H9 (cell line): ENCODE measurements at regions not wholly inside any gene's neighbourhood (a gene's known extent, or its start where the extent isn't known, plus 50 kb on each side); places are given as distances from the start of the nearest gene placed in this dataset.

Source experiments
- DNase-seq: peaks from one replicate; pipeline ENCODE4 v3.0.0-alpha.2; 2017
- H2AFZ ChIP-seq: one replicate; pipeline ENCODE4 v1.6.1; 2013; ENCODE audit warnings: mild to moderate bottlenecking, low read length, control low read depth, moderate library complexity
- H2AK5ac ChIP-seq: 2 replicates; pipeline ENCODE4 v1.6.1; 2013; ENCODE audit warnings: low read length, control low read depth, mixed read lengths; ENCODE audit not compliant: insufficient read length
- H2BK120ac ChIP-seq: one replicate; pipeline ENCODE4 v1.6.1; 2013; ENCODE audit warnings: low read depth, mild to moderate bottlenecking, low read length, control low read depth, inconsistent platforms; ENCODE audit not compliant: poor library complexity, severe bottlenecking
- H2BK12ac ChIP-seq: 2 replicates; pipeline ENCODE4 v1.6.1; 2013; ENCODE audit warnings: low read length, control low read depth, mixed read lengths, low read depth; ENCODE audit not compliant: insufficient read length
- H2BK15ac ChIP-seq: 2 replicates; pipeline ENCODE4 v1.6.1; 2013; ENCODE audit warnings: low read depth, low read length, control low read depth
- H2BK20ac ChIP-seq: one replicate; pipeline ENCODE4 v1.6.1; 2013; ENCODE audit warnings: low read depth, mild to moderate bottlenecking, low read length, control low read depth, inconsistent platforms; ENCODE audit not compliant: poor library complexity, severe bottlenecking
- H2BK5ac ChIP-seq: 2 replicates; pipeline ENCODE4 v1.6.1; 2013; ENCODE audit warnings: low read length, control low read depth, mixed read lengths; ENCODE audit not compliant: insufficient read length
- H3K14ac ChIP-seq: 2 replicates; pipeline ENCODE4 v1.6.1; 2013; ENCODE audit warnings: low read length, control low read depth; ENCODE audit not compliant: insufficient read depth
- H3K18ac ChIP-seq: 2 replicates; pipeline ENCODE4 v1.6.1; 2013; ENCODE audit warnings: low read depth, mild to moderate bottlenecking, mixed read lengths, low read length, control low read depth; ENCODE audit not compliant: insufficient read length
- H3K23ac ChIP-seq: 2 replicates; pipeline ENCODE4 v1.6.1; 2013; ENCODE audit warnings: low read length, control low read depth, mixed read lengths, low read depth; ENCODE audit not compliant: insufficient read length
- H3K23me2 ChIP-seq: 2 replicates; pipeline ENCODE4 v1.6.1; 2013; ENCODE audit warnings: low read depth, mild to moderate bottlenecking, mixed read lengths, low read length, control low read depth; ENCODE audit not compliant: insufficient read length, poor library complexity, severe bottlenecking
- H3K27ac ChIP-seq: 2 replicates; pipeline ENCODE4 v1.5.1; 2013; ENCODE audit warnings: low read length, control low read depth, mixed read lengths, low read depth; ENCODE audit not compliant: insufficient read length
- H3K27me3 ChIP-seq: 2 replicates; pipeline ENCODE4 v1.6.1; 2013; ENCODE audit warnings: low read length, control low read depth, inconsistent platforms; ENCODE audit not compliant: insufficient read depth
- H3K4ac ChIP-seq: 2 replicates; pipeline ENCODE4 v1.6.1; 2013; ENCODE audit warnings: low read depth, mild to moderate bottlenecking, control low read depth, inconsistent platforms, low read length, moderate library complexity
- H3K4me1 ChIP-seq: 2 replicates; pipeline ENCODE4 v1.6.1; 2013; ENCODE audit warnings: low read length, control low read depth, inconsistent platforms; ENCODE audit not compliant: insufficient read depth
- H3K4me2 ChIP-seq: 2 replicates; pipeline ENCODE4 v1.6.1; 2013; ENCODE audit warnings: low read length, control low read depth, mixed read lengths; ENCODE audit not compliant: insufficient read length, insufficient read depth
- H3K56ac ChIP-seq: 2 replicates; pipeline ENCODE4 v1.6.1; 2013; ENCODE audit warnings: low read depth, mild to moderate bottlenecking, mixed read lengths, low read length, control low read depth; ENCODE audit not compliant: insufficient read length
- H3K79me1 ChIP-seq: 2 replicates; pipeline ENCODE4 v1.6.1; 2013; ENCODE audit warnings: low read depth, mild to moderate bottlenecking, moderate library complexity, low read length, control low read depth, inconsistent platforms; ENCODE audit not compliant: insufficient read depth, poor library complexity, severe bottlenecking
- H3K79me2 ChIP-seq: 2 replicates; pipeline ENCODE4 v1.6.1; 2013; ENCODE audit warnings: low read length, control low read depth, inconsistent platforms; ENCODE audit not compliant: insufficient read depth
- H3K9ac ChIP-seq: 2 replicates; pipeline ENCODE4 v1.6.1; 2013; ENCODE audit warnings: low read length, control low read depth, mixed read lengths; ENCODE audit not compliant: insufficient read length; ENCODE audit errors: extremely low read depth
- H3K9me3 ChIP-seq: one replicate; pipeline ENCODE4 v1.6.1; 2013; ENCODE audit warnings: low read depth, low read length, inconsistent platforms; ENCODE audit not compliant: control insufficient read depth
- H3T11ph ChIP-seq: one replicate; pipeline ENCODE4 v1.6.1; 2013; ENCODE audit warnings: mild to moderate bottlenecking, low read length, control low read depth, inconsistent platforms
- H4K20me1 ChIP-seq: one replicate; pipeline ENCODE4 v1.6.1; 2013; ENCODE audit not compliant: control insufficient read depth, insufficient read length, insufficient read depth
- H4K5ac ChIP-seq: 2 replicates; pipeline ENCODE4 v1.6.1; 2013; ENCODE audit warnings: low read depth, mild to moderate bottlenecking, mixed read lengths, low read length, control low read depth; ENCODE audit not compliant: insufficient read length
- H4K8ac ChIP-seq: replicated peaks from 2 replicates; pipeline ENCODE4 v1.6.1; 2013; ENCODE audit warnings: low read length, control low read depth, mixed read lengths, low read depth; ENCODE audit not compliant: insufficient read length
- H4K91ac ChIP-seq: 2 replicates; pipeline ENCODE4 v1.6.1; 2013; ENCODE audit warnings: low read depth, mild to moderate bottlenecking, moderate library complexity, mixed read lengths, low read length, control low read depth; ENCODE audit not compliant: insufficient read length
- H3K27ac Mint-ChIP-seq, 3 experiments: 2 replicates in 2 of 3; 3 replicates in 1 of 3; pipeline ENCODE4 v1.8.0; 2020 to 2021; ENCODE audit warnings: mixed read lengths in 3 of 3, mild to moderate bottlenecking in 1 of 3, moderate library complexity in 1 of 3
- H3K27me3 Mint-ChIP-seq: 2 replicates; pipeline ENCODE4 v1.8.0; 2021; ENCODE audit warnings: low read depth, mild to moderate bottlenecking, moderate library complexity, mixed read lengths
- H3K36me3 Mint-ChIP-seq, 3 experiments: 2 replicates in 2 of 3; 3 replicates in 1 of 3; pipeline ENCODE4 v1.8.0; 2020 to 2021; ENCODE audit warnings: low read depth in 3 of 3, mixed read lengths in 3 of 3; ENCODE audit not compliant: insufficient read depth in 1 of 3
- H3K4me1 Mint-ChIP-seq, 2 experiments: 2 replicates each; pipeline ENCODE4 v1.8.0; 2020; ENCODE audit warnings: mixed read lengths in 2 of 2
- H3K4me3 Mint-ChIP-seq, 2 experiments: 2 replicates in 1 of 2; 3 replicates in 1 of 2; pipeline ENCODE4 v1.8.0; 2020 to 2021; ENCODE audit warnings: mild to moderate bottlenecking in 2 of 2, mixed read lengths in 2 of 2, moderate library complexity in 1 of 2
- H3K9me3 Mint-ChIP-seq, 2 experiments: 2 replicates in 1 of 2; 3 replicates in 1 of 2; pipeline ENCODE4 v1.8.0; 2020; ENCODE audit warnings: mild to moderate bottlenecking in 2 of 2, mixed read lengths in 2 of 2, moderate library complexity in 1 of 2
- CTCF ChIP-seq: fragments of 200-600 bp; sonication (generic); conservative IDR thresholded peaks from 3 replicates; pipeline ENCODE4 v1.8.0; 2021; ENCODE audit warnings: antibody characterized with exemption, mild to moderate bottlenecking
- WGBS: extraction: QIAGEN DNeasy Blood & Tissue Kit; methylation state at CpG from one replicate; pipeline ENCODE4 v1.1.7; 2013; ENCODE audit warnings: missing lambda C conversion rate, low lambda C conversion rate, mixed read lengths; ENCODE audit not compliant: insufficient read length; ENCODE audit errors: extremely low coverage; 5-methylcytosine and 5-hydroxymethylcytosine counted together

- H3K14ac ChIP-seq: no peak overlapping the region
- H2AFZ ChIP-seq: no peak overlapping the region
- H4K20me1 ChIP-seq: no peaks in the 10 kb centered on the region
- no peak overlapping the region for H3K56ac ChIP-seq
- DNase-seq: no peak
- Mint-ChIP-seq H3K4me3 (no peak overlapping the region), H3K9me3 (peaks cover 3 to 4% of the 10 kb centered on the region in 2 experiments; a peak in 3 of 5 replicates), H3K27ac (no peak overlapping the region), H3K4me1 (no peaks in the 10 kb centered on the region), H3K27me3 (peaks cover 26% of the 10 kb centered on the region), H3K36me3 (peaks cover 0 to 4% (median 0%) of the 10 kb centered on the region in 3 experiments; a peak in 1 of 7 replicates)
- H3T11ph ChIP-seq: no peak overlapping the region
- no CpG with 5 or more reads among the region's 2 CpGs for WGBS
- no peaks in the 10 kb centered on the region for H3K4me1 ChIP-seq
- no peak overlapping the region for H4K8ac ChIP-seq
- no peak overlapping the region for H2BK5ac ChIP-seq
- H3K18ac ChIP-seq: no peak overlapping the region
- no peak overlapping the region for H3K4ac ChIP-seq
- H4K91ac ChIP-seq: no peak overlapping the region
- no peak overlapping the region for H2BK120ac ChIP-seq
- H3K23ac ChIP-seq: no peak overlapping the region
- H3K9me3 ChIP-seq: no peaks in the 10 kb centered on the region
- H3K23me2 ChIP-seq: no peaks in the 10 kb centered on the region
- no peak overlapping the region for H3K4me2 ChIP-seq
- no peak overlapping the region for H3K9ac ChIP-seq
- H3K79me1 ChIP-seq: no peaks in the 10 kb centered on the region
- TF ChIP-seq CTCF: no peak
- no peak overlapping the region for H2BK15ac ChIP-seq
- no peak overlapping the region for H2BK12ac ChIP-seq
- H3K27me3 ChIP-seq: no peaks in the 10 kb centered on the region; the same call in 1 of the 2 replicates
- no peaks in the 10 kb centered on the region for H3K79me2 ChIP-seq
- H2BK20ac ChIP-seq: no peak overlapping the region
- no peak overlapping the region for H2AK5ac ChIP-seq
- no peak overlapping the region for H4K5ac ChIP-seq
- no peak overlapping the region for H3K27ac ChIP-seq
Measured at GRCh38 chr16:82530883-82531282, 95.9 kb upstream of the CDH13 start.
